ENCODE measurements at regions not wholly inside any gene's neighbourhood (a gene's known extent, or its start where the extent isn't known, plus 50 kb on each side); places are given as distances from the start of the nearest gene placed in this dataset.

DNA sequence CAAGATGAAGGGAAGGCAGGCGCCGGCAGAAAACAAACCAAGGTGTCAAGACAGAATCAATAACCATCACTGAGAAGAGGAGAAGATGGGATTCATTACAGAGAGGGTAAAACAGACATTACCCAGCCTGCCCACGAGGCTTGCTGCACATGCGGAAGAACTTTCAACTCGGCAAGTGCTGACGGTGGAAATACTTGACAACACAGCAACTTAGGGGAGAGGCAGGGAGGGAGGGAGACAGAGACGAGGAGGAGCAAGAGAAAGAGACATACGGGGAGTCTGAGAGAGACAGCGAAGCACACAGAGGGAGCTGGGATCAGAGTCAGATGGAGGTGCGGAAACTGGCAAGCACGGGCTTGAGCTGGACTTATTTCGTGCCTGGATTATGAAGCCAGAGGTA is 129.3 kb upstream of the NECTIN1 start:
- RAD21 ChIA-PET (ENCODE audit: unreplicated experiment), result no interaction called here
- Histone ChIP-seq H3K4me1 (ENCODE audit: control insufficient read depth, insufficient read depth, low read length) (no peaks in the 10 kb centered on the region), H3K9ac (ENCODE audit: control insufficient read depth, insufficient read depth, low read length) (no peak overlapping the region), H3K36me3 (ENCODE audit: control insufficient read depth in 2 of 2, insufficient read depth in 2 of 2, low read length in 1 of 2) (no peaks in the 10 kb centered on the region), H4K20me1 (ENCODE audit: control insufficient read depth, insufficient read depth) (no peaks in the 10 kb centered on the region), H3K27me3 (replicated peaks in 1 of 2; ENCODE audit: control insufficient read depth in 2 of 2, insufficient read depth in 2 of 2, low read length in 1 of 2) (peaks cover 2 to 6% of the 10 kb centered on the region in 2 experiments; a peak in 3 of 4 replicates), H3K4me2 (ENCODE audit: control insufficient read depth, insufficient read depth) (no peak overlapping the region), H2AFZ (ENCODE audit: control insufficient read depth, low read depth, low read length) (no peak overlapping the region), H3K9me3 (replicated peaks; ENCODE audit: control insufficient read depth, insufficient read depth, low read length) (no peaks in the 10 kb centered on the region), H3K79me2 (ENCODE audit: control insufficient read depth, insufficient read depth, low read length) (no peaks in the 10 kb centered on the region), H3K4me3 (no peak overlapping the region), H3K27ac (ENCODE audit: control insufficient read depth, insufficient read depth) (no peak overlapping the region)
- no TSS peak for BruUV-seq (replicated peaks)
- intact Hi-C loops (cut with micrococcal nuclease; ENCODE audit: unreplicated experiment), result loop anchor here (10.0 kb wide), 1 partner anchor 57 kb away; no protein-coding TSS in a partner anchor
- DNase-seq (ENCODE audit: low read depth, low spot score) (no peak), ATAC-seq (no peak), FAIRE-seq (no peak)
- WGBS (ENCODE audit: insufficient coverage, insufficient replicate concordance, low lambda C conversion rate, missing lambda C conversion rate), result 33% methylated on average over 12 of the region's 12 CpGs
- TF ChIP-seq SMAD1 (IDR thresholded peaks at IDR 0.05; ENCODE audit: low read depth, partially characterized antibody) (no peak), CBX5 (IDR thresholded peaks at IDR 0.05; ENCODE audit: low read depth) (no peak), MXI1 (IDR thresholded peaks at IDR 0.05; ENCODE audit: low read depth, low read length) (no peak), CTCF (IDR thresholded peaks at IDR 0.05 in 2 of 3, conservative IDR thresholded peaks at IDR 0.05 in 1 of 3; ENCODE audit: control insufficient read depth in 2 of 3, extremely low read depth in 1 of 3, insufficient read depth in 1 of 3, low read depth in 3 of 3, low read length in 3 of 3) (no peak), SMARCA5 (IDR thresholded peaks at IDR 0.05) (no peak), CREM (IDR thresholded peaks at IDR 0.05; ENCODE audit: low read depth) (no peak), ZBTB4 (CRISPR knock-in tag; IDR thresholded peaks at IDR 0.05) (no peak)
- TF ChIP-seq, protein P1, sequence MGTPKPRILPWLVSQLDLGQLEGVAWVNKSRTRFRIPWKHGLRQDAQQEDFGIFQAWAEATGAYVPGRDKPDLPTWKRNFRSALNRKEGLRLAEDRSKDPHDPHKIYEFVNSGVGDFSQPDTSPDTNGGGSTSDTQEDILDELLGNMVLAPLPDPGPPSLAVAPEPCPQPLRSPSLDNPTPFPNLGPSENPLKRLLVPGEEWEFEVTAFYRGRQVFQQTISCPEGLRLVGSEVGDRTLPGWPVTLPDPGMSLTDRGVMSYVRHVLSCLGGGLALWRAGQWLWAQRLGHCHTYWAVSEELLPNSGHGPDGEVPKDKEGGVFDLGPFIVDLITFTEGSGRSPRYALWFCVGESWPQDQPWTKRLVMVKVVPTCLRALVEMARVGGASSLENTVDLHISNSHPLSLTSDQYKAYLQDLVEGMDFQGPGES (IDR thresholded peaks at IDR 0.05), result no peak
- POLR2A ChIA-PET, result interaction anchor here (0.6 kb wide), 1 partner anchor 22 kb away, joined by 3 read pairs; no protein-coding TSS in a partner anchor
- in situ Hi-C loops (cut with MboI), result no loop called here
- CTCF ChIA-PET, result no interaction called here
- SMC1A ChIA-PET (ENCODE audit: uncharacterized antibody, unreplicated experiment), result no interaction called here
